ENCODE measurements at regions not wholly inside any gene's neighbourhood (a gene's known extent, or its start where the extent isn't known, plus 50 kb on each side); places are given as distances from the start of the nearest gene placed in this dataset.
"Not testable (repeated sequence)": the region's sequence is repeated elsewhere in the genome, so short reads cannot be mapped to it uniquely, and the experiment has no call there.

- TF ChIP-seq JUND (IDR thresholded peaks at IDR 0.05) = no peak
- TF ChIP-seq NR2F2 (IDR thresholded peaks at IDR 0.05) = no peak
- TF ChIP-seq HNF4G (IDR thresholded peaks at IDR 0.05) = no peak
Measured at GRCh38 chr12:75742048-75742447, 230.6 kb upstream of the KRR1 start (continued).

DNA sequence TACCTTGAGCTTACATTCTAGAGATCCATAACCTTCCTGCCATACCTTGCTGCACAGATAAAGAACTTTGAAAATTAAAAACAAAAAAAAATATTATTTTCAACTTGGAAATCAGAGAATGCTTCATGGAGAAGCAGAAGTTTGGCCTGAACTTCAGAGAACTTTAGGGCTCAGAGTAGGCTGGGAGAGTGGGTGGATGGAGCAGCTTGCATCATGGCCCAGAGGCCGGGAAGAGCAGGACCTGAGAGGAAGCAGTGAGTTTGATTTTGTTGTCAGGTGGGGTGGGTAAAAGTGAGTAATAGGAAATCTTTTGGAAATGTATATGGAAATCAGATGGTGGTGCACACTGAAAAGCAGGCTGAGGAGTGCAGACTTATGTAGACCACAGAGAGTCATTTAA lies 228.5 kb upstream of the KRR1 start:
- H3K4me3 ChIP-seq (ENCODE audit: low read depth in 1 of 3, low read length in 3 of 3) = no peak overlapping the region
- H3K4me1 ChIP-seq (ENCODE audit: control insufficient read depth in 4 of 4, insufficient read depth in 4 of 4, low read length in 3 of 4) = peaks cover 0 to 9% (median 5%) of the 10 kb centered on the region in 4 donors
- TF ChIP-seq RAD21 (IDR thresholded peaks at IDR 0.05) (no peak), HNF4G (IDR thresholded peaks at IDR 0.05) (no peak), TAF1 (conservative IDR thresholded peaks at IDR 0.05) (no peak), CTCF (IDR thresholded peaks at IDR 0.05; ENCODE audit: low read depth, low read length, missing input control) (no peak), MAX (IDR thresholded peaks at IDR 0.05) (no peak)
- 86% methylated on average over 1 of the region's 1 CpG for WGBS
- no peak overlapping the region for H3K27ac ChIP-seq (ENCODE audit: low read depth in 1 of 2, low read length in 2 of 2)
- H3K9me3 ChIP-seq (ENCODE audit: control insufficient read depth in 4 of 4, low read length in 3 of 4) = no peaks in the 10 kb centered on the region
- H3K27me3 ChIP-seq (ENCODE audit: control insufficient read depth in 4 of 4, insufficient read depth in 4 of 4, low read length in 3 of 4) = no peaks in the 10 kb centered on the region
- H3K36me3 ChIP-seq (ENCODE audit: control insufficient read depth in 4 of 4, insufficient read depth in 3 of 4, low read depth in 1 of 4, low read length in 3 of 4) = no peaks in the 10 kb centered on the region
- H3K9ac ChIP-seq (ENCODE audit: low read depth in 1 of 2, low read length in 2 of 2) = no peak overlapping the region
- no peak for DNase-seq (ENCODE audit: low spot score)

- not testable (repeated sequence) for H3K27ac ChIP-seq (ENCODE audit: low read depth in 1 of 2, low read length in 2 of 2); H3K4me1 ChIP-seq (ENCODE audit: control insufficient read depth in 4 of 4, insufficient read depth in 4 of 4, low read length in 3 of 4); H3K4me3 ChIP-seq (ENCODE audit: low read depth in 1 of 3, low read length in 3 of 3); H3K9me3 ChIP-seq (ENCODE audit: control insufficient read depth in 4 of 4, low read length in 3 of 4); H3K36me3 ChIP-seq (ENCODE audit: control insufficient read depth in 4 of 4, insufficient read depth in 3 of 4, low read depth in 1 of 4, low read length in 3 of 4); DNase-seq (ENCODE audit: low spot score); H3K9ac ChIP-seq (ENCODE audit: low read depth in 1 of 2, low read length in 2 of 2); H3K27me3 ChIP-seq (ENCODE audit: control insufficient read depth in 4 of 4, insufficient read depth in 4 of 4, low read length in 3 of 4)
- 94% methylated on average over 2 of the region's 2 CpGs for WGBS
Measured at GRCh38 chr12:75739098-75739497, 227.7 kb upstream of the KRR1 start.

- Histone ChIP-seq H3K4me3 (ENCODE audit: low read depth in 1 of 3, low read length in 3 of 3) (no peak overlapping the region), H3K36me3 (ENCODE audit: control insufficient read depth in 4 of 4, insufficient read depth in 3 of 4, low read depth in 1 of 4, low read length in 3 of 4) (no peaks in the 10 kb centered on the region), H3K4me1 (ENCODE audit: control insufficient read depth in 4 of 4, insufficient read depth in 4 of 4, low read length in 3 of 4) (peaks cover 0 to 9% (median 5%) of the 10 kb centered on the region in 4 donors), H3K9ac (ENCODE audit: low read depth in 1 of 2, low read length in 2 of 2) (no peak overlapping the region), H3K9me3 (ENCODE audit: control insufficient read depth in 4 of 4, low read length in 3 of 4) (no peaks in the 10 kb centered on the region), H3K27ac (ENCODE audit: low read depth in 1 of 2, low read length in 2 of 2) (no peak overlapping the region), H3K27me3 (ENCODE audit: control insufficient read depth in 4 of 4, insufficient read depth in 4 of 4, low read length in 3 of 4) (no peaks in the 10 kb centered on the region)
- TF ChIP-seq, protein P1, sequence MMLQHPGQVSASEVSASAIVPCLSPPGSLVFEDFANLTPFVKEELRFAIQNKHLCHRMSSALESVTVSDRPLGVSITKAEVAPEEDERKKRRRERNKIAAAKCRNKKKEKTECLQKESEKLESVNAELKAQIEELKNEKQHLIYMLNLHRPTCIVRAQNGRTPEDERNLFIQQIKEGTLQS (IDR thresholded peaks at IDR 0.05) = no peak
- no peak for TF ChIP-seq TAF1 (conservative IDR thresholded peaks at IDR 0.05)
- no peak for TF ChIP-seq RXRA (IDR thresholded peaks at IDR 0.05)
- no peak for TF ChIP-seq MAX (IDR thresholded peaks at IDR 0.05)
- TF ChIP-seq FOXA1 (IDR thresholded peaks at IDR 0.05) = no peak
- TF ChIP-seq SP1 (IDR thresholded peaks at IDR 0.05) = no peak
- TF ChIP-seq YY1 (IDR thresholded peaks at IDR 0.05) = no peak
- no peak for TF ChIP-seq HNF4G (IDR thresholded peaks at IDR 0.05)
- WGBS = 87% methylated on average over 2 of the region's 2 CpGs
- no peak for DNase-seq (ENCODE audit: low spot score)
Measured at GRCh38 chr12:75738486-75738885, 227.1 kb upstream of the KRR1 start.

All from liver (tissue), 8 donors.